ENCODE measurements at regions not wholly inside any gene's neighbourhood (a gene's known extent, or its start where the extent isn't known, plus 50 kb on each side); places are given as distances from the start of the nearest gene placed in this dataset.

- DNase-seq (ENCODE audit: low read depth): no peak
- H3K4me3 ChIP-seq (ENCODE audit: low read depth, low read length): no peak overlapping the region
- TF ChIP-seq CTCF (conservative IDR thresholded peaks at IDR 0.05; ENCODE audit: low read depth, low read length): no peak
These were observed 422.8 kb upstream of the ZEB2 start for GRCh38 chr2:144942516-144943256.

GRCh38 chr2:144941743-144942488, 422.0 kb upstream of the ZEB2 start:
- no peak overlapping the region for H3K4me3 ChIP-seq (ENCODE audit: low read depth, low read length)
- DNase-seq (ENCODE audit: low read depth): no peak
- TF ChIP-seq CTCF (conservative IDR thresholded peaks at IDR 0.05; ENCODE audit: low read depth, low read length): no peak

- DNase-seq (ENCODE audit: low read depth): no peak
- no peak overlapping the region for H3K4me3 ChIP-seq (ENCODE audit: low read depth, low read length)
- TF ChIP-seq CTCF (conservative IDR thresholded peaks at IDR 0.05; ENCODE audit: low read depth, low read length): no peak
These were observed 419.7 kb upstream of the ZEB2 start for GRCh38 chr2:144939590-144939989.

- no peak overlapping the region for H3K4me3 ChIP-seq (ENCODE audit: low read depth, low read length)
- TF ChIP-seq CTCF (conservative IDR thresholded peaks at IDR 0.05; ENCODE audit: low read depth, low read length): no peak
- DNase-seq (ENCODE audit: low read depth): no peak
These were observed 418.2 kb upstream of the ZEB2 start for GRCh38 chr2:144937910-144938709.

GRCh38 chr2:144937066-144937465, 417.1 kb upstream of the ZEB2 start:
- no peak for TF ChIP-seq CTCF (conservative IDR thresholded peaks at IDR 0.05; ENCODE audit: low read depth, low read length)
- no peak for DNase-seq (ENCODE audit: low read depth)
- H3K4me3 ChIP-seq (ENCODE audit: low read depth, low read length): no peak overlapping the region

- no peak for DNase-seq (ENCODE audit: low read depth)
- no peak overlapping the region for H3K4me3 ChIP-seq (ENCODE audit: low read depth, low read length)
- no peak for TF ChIP-seq CTCF (conservative IDR thresholded peaks at IDR 0.05; ENCODE audit: low read depth, low read length)
These were observed 416.5 kb upstream of the ZEB2 start for GRCh38 chr2:144936442-144936841.
